ENCODE measurements at regions not wholly inside any gene's neighbourhood (a gene's known extent, or its start where the extent isn't known, plus 50 kb on each side); places are given as distances from the start of the nearest gene placed in this dataset.

DNA sequence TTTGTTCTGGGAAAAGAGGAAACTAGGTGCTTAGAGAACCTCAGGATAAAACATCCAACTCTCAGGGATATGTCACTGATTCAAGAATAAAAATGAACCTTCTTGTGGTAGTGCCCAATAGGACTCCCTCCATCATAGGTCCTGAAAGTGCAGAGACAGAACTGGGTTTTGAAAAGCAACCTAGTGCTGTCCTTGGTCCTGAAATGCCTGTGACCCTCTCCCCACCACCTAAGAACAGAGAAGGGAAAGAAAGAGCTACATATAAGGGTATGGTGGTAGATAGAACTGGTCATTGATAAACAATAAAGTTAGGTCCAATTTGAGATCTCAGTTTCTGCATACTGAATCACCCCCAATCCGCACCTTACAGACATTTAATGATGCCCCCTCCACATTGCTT, 953.3 kb downstream of the XPNPEP1 start:
- ATAC-seq (no peak), DNase-seq (no peak)
- 24 to 46% (median 40%) methylated on average over 1 of the region's 1 CpG for WGBS, 4 donors
- Histone ChIP-seq H3K36me3 (no peaks in the 10 kb centered on the region), H3K27me3 (no peaks in the 10 kb centered on the region), H3K27ac (no peak overlapping the region), H3K4me1 (no peaks in the 10 kb centered on the region), H3K4me3 (no peak overlapping the region), H3K9me3 (peaks cover 0 to 4% (median 0%) of the 10 kb centered on the region in 12 donors)
- no peak for TF ChIP-seq POLR2A (IDR thresholded peaks at IDR 0.05)
- TF ChIP-seq CTCF (IDR thresholded peaks at IDR 0.05): no peak
- intact Hi-C loops (cut with DNase I): no loop called here

GRCh38 chr10:108966411-108966810, 956.9 kb downstream of the XPNPEP1 start:
- ATAC-seq: no peak
- Histone ChIP-seq H3K4me1 (no peaks in the 10 kb centered on the region), H3K9me3 (peaks cover 0 to 2% (median 0%) of the 10 kb centered on the region in 12 donors), H3K36me3 (no peaks in the 10 kb centered on the region), H3K27me3 (no peaks in the 10 kb centered on the region), H3K4me3 (no peak overlapping the region), H3K27ac (no peak overlapping the region)
- TF ChIP-seq CTCF (IDR thresholded peaks at IDR 0.05) (no peak), POLR2A (IDR thresholded peaks at IDR 0.05) (no peak)
- intact Hi-C loops (cut with DNase I): no loop called here
- no peak for DNase-seq
- 75 to 85% (median 77%) methylated on average over 1 of the region's 1 CpG for WGBS, 4 donors

- Histone ChIP-seq H3K9me3 (no peaks in the 10 kb centered on the region), H3K27ac (no peak overlapping the region), H3K27me3 (no peaks in the 10 kb centered on the region), H3K36me3 (no peaks in the 10 kb centered on the region), H3K4me3 (no peak overlapping the region), H3K4me1 (no peaks in the 10 kb centered on the region)
- TF ChIP-seq CTCF (IDR thresholded peaks at IDR 0.05) (no peak), POLR2A (IDR thresholded peaks at IDR 0.05) (no peak)
- intact Hi-C loops (cut with DNase I): no loop called here
- ATAC-seq (no peak), DNase-seq (no peak)
Observed at GRCh38 chr10:108966005-108966404, 957.3 kb downstream of the XPNPEP1 start.

GRCh38 chr10:108962172-108962571, 961.1 kb downstream of the XPNPEP1 start:
- Histone ChIP-seq H3K36me3 (no peaks in the 10 kb centered on the region), H3K4me1 (no peaks in the 10 kb centered on the region), H3K27me3 (no peaks in the 10 kb centered on the region), H3K9me3 (no peaks in the 10 kb centered on the region), H3K27ac (no peak overlapping the region), H3K4me3 (no peak overlapping the region)
- DNase-seq: no peak
- TF ChIP-seq CTCF (IDR thresholded peaks at IDR 0.05) (no peak), POLR2A (IDR thresholded peaks at IDR 0.05) (no peak)
- intact Hi-C loops (cut with DNase I): no loop called here
- no peak for ATAC-seq

Data from heart left ventricle (tissue), 16 donors.